Vagina (tissue), 2 donors: ENCODE measurements at regions not wholly inside any gene's neighbourhood (a gene's known extent, or its start where the extent isn't known, plus 50 kb on each side); places are given as distances from the start of the nearest gene placed in this dataset.

Source experiments
- CTCF ChIP-seq, 3 experiments: fragments of 450-650 bp in 2 of 3; fragments of 200-600 bp in 1 of 3; sonication (generic) in 1 of 3; IDR thresholded peaks; one replicate each; pipeline ENCODE4 v1.5.1; 2017 to 2019; ENCODE audit warnings: antibody characterized with exemption in 3 of 3, mild to moderate bottlenecking in 2 of 3, moderate library complexity in 2 of 3
- POLR2A ChIP-seq, 2 donors: fragments of 450-650 bp; IDR thresholded peaks; one replicate each; pipeline ENCODE4 v1.6.1; 2017; ENCODE audit warnings: antibody characterized with exemption in 2 of 2, mild to moderate bottlenecking in 2 of 2, moderate library complexity in 2 of 2
- POLR2AphosphoS5 ChIP-seq, 2 donors: sonication (generic); formaldehyde crosslinking; IDR thresholded peaks; one replicate each; pipeline ENCODE4 v1.9.0; 2017; ENCODE audit warnings: antibody characterized with exemption in 2 of 2, mild to moderate bottlenecking in 2 of 2, low read depth in 1 of 2; ENCODE audit not compliant: insufficient read depth in 1 of 2

DNA sequence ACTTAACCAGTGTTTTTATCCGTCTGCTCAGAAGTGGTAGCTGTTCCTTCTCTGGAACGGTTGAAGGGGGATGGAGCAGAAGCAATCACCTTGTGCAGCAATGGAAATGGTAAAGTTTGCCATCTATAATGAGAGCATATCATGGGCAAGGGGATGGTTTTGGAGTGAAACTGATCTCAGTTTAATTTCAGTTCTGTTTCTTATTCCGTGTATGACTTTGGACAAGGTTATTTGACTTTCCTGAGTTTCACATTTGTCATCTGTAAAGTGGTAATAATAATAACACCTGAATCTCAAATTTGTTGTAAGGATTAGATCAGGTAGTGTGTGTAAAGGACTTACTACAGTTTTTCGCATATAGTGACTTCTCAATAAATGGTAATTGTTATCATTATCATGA, 106.1 kb downstream of the PCSK1 start:
- no peak for TF ChIP-seq POLR2A (IDR thresholded peaks at IDR 0.05)
- TF ChIP-seq CTCF (IDR thresholded peaks at IDR 0.05), result no peak
- no peak for TF ChIP-seq POLR2AphosphoS5 (IDR thresholded peaks at IDR 0.05; ENCODE audit: insufficient read depth in 1 of 2, low read depth in 1 of 2)
